ENCODE measurements at regions not wholly inside any gene's neighbourhood (a gene's known extent, or its start where the extent isn't known, plus 50 kb on each side); places are given as distances from the start of the nearest gene placed in this dataset.

DNA sequence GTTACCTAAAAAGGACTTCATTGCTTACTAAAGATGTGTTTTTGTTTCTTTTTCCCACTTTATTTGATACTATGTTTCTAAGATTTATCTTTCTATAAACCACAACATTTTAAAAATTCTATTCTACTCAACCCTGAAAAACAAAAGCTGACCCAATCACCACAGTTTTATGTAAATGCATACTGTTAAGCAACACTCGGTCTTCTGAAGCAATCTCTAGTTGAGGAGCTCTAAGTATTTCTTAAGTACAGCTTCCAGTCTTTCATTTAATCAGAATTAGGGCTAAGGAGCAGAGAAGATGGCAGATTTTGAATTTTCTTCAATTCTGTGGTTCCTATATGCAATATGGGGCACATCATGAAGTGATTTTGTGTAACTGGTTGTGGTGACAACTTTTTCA, 72.2 kb upstream of the SLC4A10 start:
- no peaks in the 10 kb centered on the region for H3K36me3 Mint-ChIP-seq (ENCODE audit: low read depth)
- no peak overlapping the region for H3K4me3 Mint-ChIP-seq
- H3K27me3 Mint-ChIP-seq: peaks cover 10% of the 10 kb centered on the region
- H3K4me1 Mint-ChIP-seq: no peaks in the 10 kb centered on the region
- no peaks in the 10 kb centered on the region for H3K9me3 Mint-ChIP-seq
- no peak for ATAC-seq (replicated peaks)
- H3K27ac Mint-ChIP-seq: no peak overlapping the region

DNA sequence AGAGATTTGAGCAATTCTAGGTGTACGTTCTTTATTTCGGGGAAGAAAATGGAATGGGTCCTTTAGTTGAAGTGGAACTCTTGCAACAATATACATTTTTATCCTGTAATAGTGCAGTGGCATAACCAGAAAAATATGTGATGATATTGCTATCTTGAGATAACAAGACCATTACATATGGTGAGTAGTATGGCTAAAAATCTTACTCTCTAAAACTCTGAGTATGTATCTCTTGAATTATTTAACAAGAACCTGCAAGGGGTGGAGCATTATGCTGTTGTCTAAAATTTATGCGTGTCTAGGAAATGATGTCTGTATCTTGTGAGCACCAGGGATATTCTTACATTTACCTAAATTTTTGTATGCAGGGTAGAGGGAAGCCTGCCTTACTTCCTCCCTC, 68.4 kb upstream of the SLC4A10 start:
- Mint-ChIP-seq H3K4me3 (no peak overlapping the region), H3K9me3 (peaks cover 5% of the 10 kb centered on the region), H3K27me3 (peaks cover 14% of the 10 kb centered on the region), H3K27ac (no peak overlapping the region), H3K4me1 (no peaks in the 10 kb centered on the region), H3K36me3 (ENCODE audit: low read depth) (no peaks in the 10 kb centered on the region)
- ATAC-seq (replicated peaks): no peak

DNA sequence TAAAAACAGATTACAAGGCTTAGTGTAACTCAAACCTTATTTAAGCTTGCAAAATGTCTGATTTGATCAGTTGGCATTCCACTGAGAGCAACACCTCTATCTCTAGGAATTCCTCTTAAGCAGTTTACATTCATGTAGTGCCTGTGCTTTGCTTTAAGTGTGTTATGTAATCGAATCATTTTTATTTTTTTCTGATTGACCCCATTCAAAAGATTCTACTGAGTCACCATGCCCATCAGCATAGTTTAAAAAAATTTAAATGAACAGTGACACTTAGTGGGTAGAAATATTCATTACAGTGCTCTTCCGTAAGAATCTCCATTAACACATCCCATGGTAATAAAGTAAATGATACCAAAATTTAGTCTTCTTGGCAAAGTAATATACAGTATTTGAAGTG, 67.8 kb upstream of the SLC4A10 start:
- Mint-ChIP-seq H3K9me3 (peaks cover 5% of the 10 kb centered on the region), H3K4me3 (no peak overlapping the region), H3K27ac (no peak overlapping the region), H3K4me1 (no peaks in the 10 kb centered on the region), H3K36me3 (ENCODE audit: low read depth) (no peaks in the 10 kb centered on the region), H3K27me3 (peaks cover 12% of the 10 kb centered on the region)
- ATAC-seq (replicated peaks): no peak

DNA sequence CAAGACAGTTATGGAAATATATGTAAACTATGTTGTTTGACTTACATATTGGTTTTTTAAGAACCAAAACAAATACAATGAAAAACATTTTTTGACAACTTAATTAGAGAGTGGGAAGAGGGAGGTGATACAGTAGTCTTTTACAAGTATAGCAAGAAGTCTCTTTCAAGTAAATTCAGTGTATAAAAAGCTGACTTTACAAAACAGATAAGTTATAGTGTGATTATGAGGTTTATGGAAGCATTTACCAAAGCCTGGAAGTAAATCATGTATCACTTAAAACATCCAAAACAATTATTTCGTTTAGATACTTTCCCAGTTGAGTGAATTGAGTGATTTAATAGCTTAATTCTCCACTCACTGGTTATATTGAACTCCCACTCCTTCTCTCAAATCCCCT, 66.7 kb upstream of the SLC4A10 start:
- ATAC-seq (replicated peaks): no peak
- Mint-ChIP-seq H3K27me3 (peaks cover 9% of the 10 kb centered on the region), H3K27ac (no peak overlapping the region), H3K4me1 (no peaks in the 10 kb centered on the region), H3K4me3 (no peak overlapping the region), H3K36me3 (ENCODE audit: low read depth) (no peaks in the 10 kb centered on the region), H3K9me3 (peaks cover 5% of the 10 kb centered on the region)

GRCh38 chr2:161564906-161565305, 59.3 kb upstream of the SLC4A10 start:
- no peak for ATAC-seq (replicated peaks)

DNA sequence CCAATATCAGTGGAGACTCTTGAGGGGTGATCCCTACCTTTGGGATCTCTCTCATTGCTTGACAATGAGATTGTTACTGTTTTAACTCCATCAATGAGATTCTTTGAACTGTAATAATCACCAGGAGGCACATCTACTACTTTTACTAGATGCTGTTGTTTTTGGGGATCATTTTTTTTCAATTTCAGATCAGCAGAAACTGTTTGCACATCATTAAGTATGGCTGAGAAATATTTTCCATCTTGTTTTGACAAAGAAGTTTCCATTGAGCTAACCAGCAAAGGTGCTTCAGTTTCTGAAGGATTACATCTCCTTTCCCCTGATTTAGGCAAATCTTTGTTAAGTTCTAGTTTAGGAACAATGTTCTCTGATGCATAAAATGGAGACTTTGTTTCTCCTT, 54.8 kb upstream of the SLC4A10 start:
- H3K36me3 Mint-ChIP-seq (ENCODE audit: low read depth): no peaks in the 10 kb centered on the region
- H3K27ac Mint-ChIP-seq: no peak overlapping the region
- H3K4me1 Mint-ChIP-seq: peaks cover 5% of the 10 kb centered on the region
- H3K27me3 Mint-ChIP-seq: no peaks in the 10 kb centered on the region
- peaks cover 5% of the 10 kb centered on the region for H3K9me3 Mint-ChIP-seq
- ATAC-seq (replicated peaks): peak; percentile 10
- H3K4me3 Mint-ChIP-seq: no peak overlapping the region

More at GRCh38 chr2:161564906-161565305, 59.3 kb upstream of the SLC4A10 start:
- no peaks in the 10 kb centered on the region for H3K4me1 Mint-ChIP-seq
- H3K4me3 Mint-ChIP-seq: no peak overlapping the region
- peaks cover 15% of the 10 kb centered on the region for H3K9me3 Mint-ChIP-seq
- H3K36me3 Mint-ChIP-seq (ENCODE audit: low read depth): no peaks in the 10 kb centered on the region
- H3K27ac Mint-ChIP-seq: no peak overlapping the region
- H3K27me3 Mint-ChIP-seq: peaks cover 4% of the 10 kb centered on the region

DNA sequence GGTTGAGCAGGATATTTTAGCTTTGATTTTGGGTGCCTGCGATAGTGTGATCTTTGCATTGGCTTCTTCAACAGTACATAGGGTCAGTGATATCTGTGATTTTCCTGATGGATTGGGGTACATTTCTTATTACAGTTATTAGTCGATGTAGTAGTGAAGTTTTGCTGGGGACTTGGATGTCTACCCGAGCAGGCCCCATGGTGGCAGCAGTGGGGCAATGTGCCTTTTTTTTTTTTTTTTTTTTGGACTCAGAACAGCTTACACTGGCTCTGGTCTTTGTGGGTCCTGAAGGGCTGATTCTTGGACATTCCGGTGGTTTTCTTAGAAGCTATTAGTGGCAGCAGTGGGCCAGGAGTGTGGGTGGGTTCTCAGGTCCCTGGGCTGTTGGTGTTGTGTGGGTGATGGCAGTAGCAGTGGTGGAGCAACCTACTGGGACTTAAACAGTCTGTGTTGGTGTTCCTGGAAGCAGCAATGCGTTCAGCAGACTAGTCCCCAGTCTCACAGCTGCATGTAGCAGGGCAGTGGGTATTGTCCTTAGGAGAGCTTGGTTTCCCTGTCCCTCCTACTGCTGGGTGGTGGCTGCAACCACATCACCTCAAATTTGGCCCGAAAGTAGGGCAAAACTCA, 53.7 kb upstream of the SLC4A10 start:
- Mint-ChIP-seq H3K27ac (peak overlapping the region; percentile 43), H3K4me1 (peaks cover 5% of the 10 kb centered on the region), H3K27me3 (no peaks in the 10 kb centered on the region), H3K4me3 (no peak overlapping the region), H3K9me3 (peaks cover under 1% of the 10 kb centered on the region), H3K36me3 (ENCODE audit: low read depth) (no peaks in the 10 kb centered on the region)
- ATAC-seq (replicated peaks): peak; percentile 73

DNA sequence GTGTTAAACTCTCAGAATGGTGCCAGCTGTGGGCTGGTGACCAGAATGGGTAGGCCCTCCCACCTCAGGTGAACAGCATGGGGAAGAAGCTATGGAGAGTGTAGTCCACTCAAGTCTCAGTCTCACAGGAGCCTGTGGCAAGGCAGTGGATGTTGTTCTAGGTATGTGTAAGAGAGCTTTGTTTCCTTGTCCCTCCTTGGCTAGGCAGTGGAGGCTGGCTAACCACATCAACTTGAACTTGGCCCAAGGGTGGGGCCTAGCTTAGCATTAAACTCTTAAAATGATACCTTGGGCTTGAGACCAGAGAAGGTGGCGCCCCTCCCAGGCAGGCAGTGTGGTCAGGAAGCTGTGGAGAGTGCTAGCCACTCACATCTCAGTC, 53.2 kb upstream of the SLC4A10 start:
- no peaks in the 10 kb centered on the region for H3K27me3 Mint-ChIP-seq
- ATAC-seq (replicated peaks): peak; percentile 74
- H3K27ac Mint-ChIP-seq: peak overlapping the region; percentile 43
- H3K4me1 Mint-ChIP-seq: peaks cover 5% of the 10 kb centered on the region
- no peaks in the 10 kb centered on the region for H3K9me3 Mint-ChIP-seq
- H3K36me3 Mint-ChIP-seq (ENCODE audit: low read depth): no peaks in the 10 kb centered on the region
- H3K4me3 Mint-ChIP-seq: no peak overlapping the region

Measured in activated T-helper 17 cell treated with anti-CD3 and anti-CD28 coated beads, Interleukin-2, amount 50 U/mL, for 72 hours (primary cell).